ENCODE measurements at regions not wholly inside any gene's neighbourhood (a gene's known extent, or its start where the extent isn't known, plus 50 kb on each side); places are given as distances from the start of the nearest gene placed in this dataset.

GRCh38 chr17:71470062-71470461 lies 650.8 kb upstream of the SOX9 start:
- TF ChIP-seq EZH2 (IDR thresholded peaks at IDR 0.05; ENCODE audit: borderline replicate concordance, low read depth, low read length, poor library complexity, severe bottlenecking) (no peak), CTCF (conservative IDR thresholded peaks at IDR 0.05; ENCODE audit: low read depth, low read length) (no peak)
